Upper lobe of left lung (tissue), 4 donors: ENCODE measurements at regions not wholly inside any gene's neighbourhood (a gene's known extent, or its start where the extent isn't known, plus 50 kb on each side); places are given as distances from the start of the nearest gene placed in this dataset.

Source experiments
- EP300 ChIP-seq, 4 donors: sonication (generic); formaldehyde crosslinking; IDR thresholded peaks; one replicate each; pipeline ENCODE4 v1.5.1; 2017; ENCODE audit warnings: antibody characterized with exemption in 4 of 4, control low read depth in 2 of 4
- POLR2A ChIP-seq, 4 donors: fragments of 450-650 bp; IDR thresholded peaks; one replicate each; pipeline ENCODE4 v1.5.1; 2016 to 2017; ENCODE audit warnings: antibody characterized with exemption in 4 of 4, mild to moderate bottlenecking in 2 of 4
- POLR2AphosphoS5 ChIP-seq, 2 donors: sonication (generic); formaldehyde crosslinking; IDR thresholded peaks; one replicate each; pipeline ENCODE4 v1.5.1; 2017; ENCODE audit warnings: antibody characterized with exemption in 2 of 2
- TF ChIP-seq, protein P1 (sequence below), 6 experiments: fragments of 450-650 bp in 4 of 6; fragments of 200-600 bp in 2 of 6; sonication (generic) in 2 of 6; IDR thresholded peaks; one replicate each; pipeline ENCODE4 v1.5.1; 2016 to 2019; ENCODE audit warnings: antibody characterized with exemption in 6 of 6

DNA sequence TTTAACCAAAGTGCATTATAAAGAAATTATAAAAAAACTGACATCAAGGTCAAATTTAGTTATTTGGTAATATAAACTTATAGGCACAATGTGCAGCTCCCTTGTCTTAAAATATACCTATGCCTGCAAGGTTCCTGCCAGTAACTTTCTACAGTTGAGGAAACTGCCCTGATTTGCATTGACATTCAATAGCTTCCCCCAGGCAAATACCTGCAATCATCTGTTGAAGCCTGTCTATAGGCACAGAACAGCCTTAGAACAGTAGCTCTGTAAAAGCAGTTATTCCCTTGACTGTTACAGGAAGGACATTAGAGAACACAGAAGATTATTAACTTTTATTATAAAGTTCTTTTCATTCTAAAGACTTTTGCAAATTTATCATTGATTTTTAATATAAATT lies 1239.5 kb downstream of the PCDH9 start:
- TF ChIP-seq, protein P1, sequence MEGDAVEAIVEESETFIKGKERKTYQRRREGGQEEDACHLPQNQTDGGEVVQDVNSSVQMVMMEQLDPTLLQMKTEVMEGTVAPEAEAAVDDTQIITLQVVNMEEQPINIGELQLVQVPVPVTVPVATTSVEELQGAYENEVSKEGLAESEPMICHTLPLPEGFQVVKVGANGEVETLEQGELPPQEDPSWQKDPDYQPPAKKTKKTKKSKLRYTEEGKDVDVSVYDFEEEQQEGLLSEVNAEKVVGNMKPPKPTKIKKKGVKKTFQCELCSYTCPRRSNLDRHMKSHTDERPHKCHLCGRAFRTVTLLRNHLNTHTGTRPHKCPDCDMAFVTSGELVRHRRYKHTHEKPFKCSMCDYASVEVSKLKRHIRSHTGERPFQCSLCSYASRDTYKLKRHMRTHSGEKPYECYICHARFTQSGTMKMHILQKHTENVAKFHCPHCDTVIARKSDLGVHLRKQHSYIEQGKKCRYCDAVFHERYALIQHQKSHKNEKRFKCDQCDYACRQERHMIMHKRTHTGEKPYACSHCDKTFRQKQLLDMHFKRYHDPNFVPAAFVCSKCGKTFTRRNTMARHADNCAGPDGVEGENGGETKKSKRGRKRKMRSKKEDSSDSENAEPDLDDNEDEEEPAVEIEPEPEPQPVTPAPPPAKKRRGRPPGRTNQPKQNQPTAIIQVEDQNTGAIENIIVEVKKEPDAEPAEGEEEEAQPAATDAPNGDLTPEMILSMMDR (IDR thresholded peaks at IDR 0.05): no peak
- TF ChIP-seq POLR2A (IDR thresholded peaks at IDR 0.05): no peak
- no peak for TF ChIP-seq POLR2AphosphoS5 (IDR thresholded peaks at IDR 0.05)
- TF ChIP-seq EP300 (IDR thresholded peaks at IDR 0.05): no peak
